ENCODE measurements at regions not wholly inside any gene's neighbourhood (a gene's known extent, or its start where the extent isn't known, plus 50 kb on each side); places are given as distances from the start of the nearest gene placed in this dataset.
A peak's percentile ranks its signal among the peaks of the same experiment; 100 is the strongest.

DNA sequence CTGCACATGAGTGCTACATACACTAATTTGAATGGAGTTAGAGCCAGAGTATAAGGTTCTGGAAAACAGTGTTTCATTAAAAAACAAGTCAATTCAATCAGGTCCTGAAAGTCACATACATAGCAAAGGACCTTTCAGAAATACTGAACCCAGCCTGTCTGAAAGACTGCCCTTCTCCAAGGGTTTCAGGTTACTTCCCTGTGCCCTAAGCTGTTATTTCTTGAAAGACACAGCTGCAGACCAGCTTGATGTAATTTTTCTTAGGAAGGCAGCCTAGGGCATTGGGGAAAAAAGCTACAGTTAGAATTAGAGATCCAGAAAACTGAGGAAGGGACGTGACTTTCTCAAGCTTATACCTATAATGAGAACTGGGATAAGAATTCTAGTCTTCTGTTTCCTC is 155.9 kb upstream of the MAOA start:
- Histone ChIP-seq H3K27me3 (ENCODE audit: insufficient read depth, insufficient read length) (no peaks in the 10 kb centered on the region), H3K4me3 (ENCODE audit: insufficient read length, low read depth) (no peak overlapping the region), H3K9ac (ENCODE audit: insufficient read length, low read depth) (no peak overlapping the region), H3K36me3 (ENCODE audit: insufficient read depth, insufficient read length, low read length) (no peaks in the 10 kb centered on the region), H3K9me3 (ENCODE audit: insufficient read depth, low read length) (no peaks in the 10 kb centered on the region), H3K4me1 (ENCODE audit: insufficient read depth, insufficient read length) (no peaks in the 10 kb centered on the region)
- DNase-seq (ENCODE audit: low read depth, low spot score) = peak; percentile 8
- TF ChIP-seq YY1 (IDR thresholded peaks at IDR 0.05; ENCODE audit: insufficient read depth, insufficient read length) = no peak
- TF ChIP-seq ZNF274 (IDR thresholded peaks at IDR 0.05; ENCODE audit: low read depth, low read length) = no peak
- TF ChIP-seq SUZ12 (IDR thresholded peaks at IDR 0.05; ENCODE audit: extremely low read depth, insufficient read depth, insufficient read length) = no peak

DNA sequence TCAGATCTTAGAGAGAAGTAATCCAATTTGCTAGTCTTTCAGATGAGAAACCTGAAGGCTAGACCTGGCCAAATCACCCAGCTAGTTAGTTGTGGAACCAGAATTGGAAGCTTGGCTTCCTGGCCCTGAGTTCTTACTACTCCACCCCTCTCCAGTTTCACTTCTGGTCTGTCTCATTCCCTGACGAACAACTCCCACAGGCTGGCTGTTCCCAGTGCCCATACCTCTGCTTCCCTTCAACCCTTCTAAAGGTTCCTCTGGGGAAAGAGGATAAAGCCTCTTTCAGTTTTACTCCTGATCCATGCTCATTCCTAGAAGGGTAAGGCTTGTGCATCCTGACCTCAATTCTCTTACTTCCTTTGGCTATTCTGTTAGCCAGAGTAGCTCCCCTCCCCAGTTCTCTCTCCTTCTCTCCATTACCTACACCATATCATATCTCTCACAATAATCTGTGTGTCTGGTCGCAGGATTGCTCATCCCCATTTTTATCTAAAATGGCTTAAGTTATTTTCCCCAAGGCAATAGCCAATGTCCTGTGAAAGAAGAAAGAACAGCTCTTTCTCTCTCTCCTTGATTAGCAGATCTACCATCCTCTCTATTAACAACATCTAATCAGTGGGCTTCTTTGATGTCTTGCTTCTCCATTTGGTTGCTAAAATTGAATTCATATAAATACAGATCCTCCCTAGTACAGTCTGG is 155.0 kb upstream of the MAOA start:
- Histone ChIP-seq H3K9me3 (ENCODE audit: insufficient read depth, low read length) (no peaks in the 10 kb centered on the region), H3K27me3 (ENCODE audit: insufficient read depth, insufficient read length) (no peaks in the 10 kb centered on the region), H3K9ac (ENCODE audit: insufficient read length, low read depth) (no peak overlapping the region), H3K36me3 (ENCODE audit: insufficient read depth, insufficient read length, low read length) (no peaks in the 10 kb centered on the region), H3K4me1 (ENCODE audit: insufficient read depth, insufficient read length) (no peaks in the 10 kb centered on the region), H3K4me3 (ENCODE audit: insufficient read length, low read depth) (no peak overlapping the region)
- TF ChIP-seq YY1 (IDR thresholded peaks at IDR 0.05; ENCODE audit: insufficient read depth, insufficient read length) (no peak), ZNF274 (IDR thresholded peaks at IDR 0.05; ENCODE audit: low read depth, low read length) (no peak), SUZ12 (IDR thresholded peaks at IDR 0.05; ENCODE audit: extremely low read depth, insufficient read depth, insufficient read length) (no peak)
- no peak for DNase-seq (ENCODE audit: low read depth, low spot score)

DNA sequence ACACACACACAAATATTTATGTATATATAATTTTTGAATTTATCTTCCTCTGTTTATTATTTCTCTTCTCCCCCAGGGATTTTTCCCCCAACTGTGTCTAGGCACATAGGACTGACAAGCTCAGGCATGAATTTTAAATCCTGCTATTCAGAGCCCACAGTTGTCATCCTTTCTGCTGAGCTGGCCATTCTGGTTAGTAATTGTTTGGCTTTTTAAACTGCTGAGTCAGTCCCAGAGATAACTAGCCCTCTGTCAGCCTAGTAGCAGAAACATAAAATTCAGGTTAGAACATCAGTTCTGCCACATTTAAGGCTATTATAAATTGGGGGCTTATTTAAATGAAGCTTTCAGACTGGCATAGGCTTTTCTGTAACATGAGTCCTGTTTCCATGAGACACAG is 151.7 kb upstream of the MAOA start:
- DNase-seq (ENCODE audit: low read depth, low spot score) = no peak
- H3K4me1 ChIP-seq (ENCODE audit: insufficient read depth, insufficient read length) = no peaks in the 10 kb centered on the region
- no peak overlapping the region for H3K9ac ChIP-seq (ENCODE audit: insufficient read length, low read depth)
- no peaks in the 10 kb centered on the region for H3K27me3 ChIP-seq (ENCODE audit: insufficient read depth, insufficient read length)
- TF ChIP-seq ZNF274 (IDR thresholded peaks at IDR 0.05; ENCODE audit: low read depth, low read length) (no peak), SUZ12 (IDR thresholded peaks at IDR 0.05; ENCODE audit: extremely low read depth, insufficient read depth, insufficient read length) (no peak), YY1 (IDR thresholded peaks at IDR 0.05; ENCODE audit: insufficient read depth, insufficient read length) (no peak)
- H3K36me3 ChIP-seq (ENCODE audit: insufficient read depth, insufficient read length, low read length) = no peaks in the 10 kb centered on the region
- no peaks in the 10 kb centered on the region for H3K9me3 ChIP-seq (ENCODE audit: insufficient read depth, low read length)
- no peak overlapping the region for H3K4me3 ChIP-seq (ENCODE audit: insufficient read length, low read depth)

DNA sequence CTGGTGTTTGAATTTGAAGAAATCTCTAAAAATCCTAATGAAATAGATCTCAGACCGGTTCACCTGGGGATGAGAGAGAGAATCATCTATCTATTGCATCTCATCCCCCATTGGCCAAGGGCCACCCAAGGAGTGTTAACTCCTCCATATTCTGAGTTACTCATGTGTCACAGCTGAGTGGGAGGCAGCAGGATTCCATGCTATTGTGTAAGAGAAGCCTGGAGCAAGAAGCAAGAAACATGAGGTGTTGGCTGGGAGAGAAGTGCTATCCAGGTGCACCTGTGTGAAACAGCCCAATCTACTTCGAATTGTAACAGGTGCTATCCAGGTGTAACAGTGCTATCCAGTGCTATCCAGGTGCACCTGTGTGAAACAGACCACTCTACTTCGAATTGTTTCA is 150.3 kb upstream of the MAOA start:
- no peak for DNase-seq (ENCODE audit: low read depth, low spot score)
- Histone ChIP-seq H3K9me3 (ENCODE audit: insufficient read depth, low read length) (no peaks in the 10 kb centered on the region), H3K4me3 (ENCODE audit: insufficient read length, low read depth) (no peak overlapping the region), H3K4me1 (ENCODE audit: insufficient read depth, insufficient read length) (no peaks in the 10 kb centered on the region), H3K27me3 (ENCODE audit: insufficient read depth, insufficient read length) (no peaks in the 10 kb centered on the region), H3K36me3 (ENCODE audit: insufficient read depth, insufficient read length, low read length) (no peaks in the 10 kb centered on the region), H3K9ac (ENCODE audit: insufficient read length, low read depth) (no peak overlapping the region)
- no peak for TF ChIP-seq SUZ12 (IDR thresholded peaks at IDR 0.05; ENCODE audit: extremely low read depth, insufficient read depth, insufficient read length)
- no peak for TF ChIP-seq YY1 (IDR thresholded peaks at IDR 0.05; ENCODE audit: insufficient read depth, insufficient read length)
- no peak for TF ChIP-seq ZNF274 (IDR thresholded peaks at IDR 0.05; ENCODE audit: low read depth, low read length)

GRCh38 chrX:43508694-43509093 is 147.4 kb upstream of the MAOA start:
- H3K4me3 ChIP-seq (ENCODE audit: insufficient read length, low read depth) = no peak overlapping the region
- no peaks in the 10 kb centered on the region for H3K36me3 ChIP-seq (ENCODE audit: insufficient read depth, insufficient read length, low read length)
- no peak for TF ChIP-seq ZNF274 (IDR thresholded peaks at IDR 0.05; ENCODE audit: low read depth, low read length)
- no peak for TF ChIP-seq SUZ12 (IDR thresholded peaks at IDR 0.05; ENCODE audit: extremely low read depth, insufficient read depth, insufficient read length)
- H3K9me3 ChIP-seq (ENCODE audit: insufficient read depth, low read length) = no peaks in the 10 kb centered on the region
- H3K9ac ChIP-seq (ENCODE audit: insufficient read length, low read depth) = no peak overlapping the region
- no peaks in the 10 kb centered on the region for H3K4me1 ChIP-seq (ENCODE audit: insufficient read depth, insufficient read length)
- no peak for DNase-seq (ENCODE audit: low read depth, low spot score)
- no peaks in the 10 kb centered on the region for H3K27me3 ChIP-seq (ENCODE audit: insufficient read depth, insufficient read length)

DNA sequence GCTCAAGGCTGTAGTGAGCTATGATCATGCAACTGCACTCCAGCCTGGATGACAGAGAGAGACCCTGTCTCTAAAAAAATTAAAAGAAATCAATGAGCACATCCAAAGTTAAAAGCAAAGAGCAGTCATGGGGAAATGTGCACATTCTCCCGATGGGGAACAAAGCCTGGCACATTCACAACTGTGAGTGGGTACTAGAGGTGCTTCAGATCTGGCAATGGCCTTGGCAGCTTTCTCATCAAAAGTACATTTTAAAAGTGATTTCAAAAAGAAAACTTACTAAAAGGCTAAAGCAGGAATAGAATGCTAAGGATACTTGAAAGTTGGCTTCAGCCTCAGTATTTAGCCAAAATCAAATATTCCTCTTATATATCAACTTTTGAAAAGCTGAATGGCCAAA is 145.9 kb upstream of the MAOA start:
- Histone ChIP-seq H3K36me3 (ENCODE audit: insufficient read depth, insufficient read length, low read length) (no peaks in the 10 kb centered on the region), H3K4me1 (ENCODE audit: insufficient read depth, insufficient read length) (no peaks in the 10 kb centered on the region), H3K27me3 (ENCODE audit: insufficient read depth, insufficient read length) (no peaks in the 10 kb centered on the region), H3K4me3 (ENCODE audit: insufficient read length, low read depth) (no peak overlapping the region), H3K9me3 (ENCODE audit: insufficient read depth, low read length) (no peaks in the 10 kb centered on the region), H3K9ac (ENCODE audit: insufficient read length, low read depth) (no peak overlapping the region)
- TF ChIP-seq SUZ12 (IDR thresholded peaks at IDR 0.05; ENCODE audit: extremely low read depth, insufficient read depth, insufficient read length) (no peak), ZNF274 (IDR thresholded peaks at IDR 0.05; ENCODE audit: low read depth, low read length) (no peak), YY1 (IDR thresholded peaks at IDR 0.05; ENCODE audit: insufficient read depth, insufficient read length) (no peak)
- DNase-seq (ENCODE audit: low read depth, low spot score) = no peak

GRCh38 chrX:43513085-43513484 is 143.0 kb upstream of the MAOA start:
- Histone ChIP-seq H3K9ac (ENCODE audit: insufficient read length, low read depth) (no peak overlapping the region), H3K9me3 (ENCODE audit: insufficient read depth, low read length) (no peaks in the 10 kb centered on the region), H3K4me1 (ENCODE audit: insufficient read depth, insufficient read length) (no peaks in the 10 kb centered on the region), H3K4me3 (ENCODE audit: insufficient read length, low read depth) (no peak overlapping the region), H3K36me3 (ENCODE audit: insufficient read depth, insufficient read length, low read length) (no peaks in the 10 kb centered on the region), H3K27me3 (ENCODE audit: insufficient read depth, insufficient read length) (no peaks in the 10 kb centered on the region)
- DNase-seq (ENCODE audit: low read depth, low spot score) = no peak
- TF ChIP-seq SUZ12 (IDR thresholded peaks at IDR 0.05; ENCODE audit: extremely low read depth, insufficient read depth, insufficient read length) = no peak
- no peak for TF ChIP-seq YY1 (IDR thresholded peaks at IDR 0.05; ENCODE audit: insufficient read depth, insufficient read length)
- TF ChIP-seq ZNF274 (IDR thresholded peaks at IDR 0.05; ENCODE audit: low read depth, low read length) = no peak

All from NT2/D1 (cell line).